HG02840 (cell line): ENCODE measurements at regions not wholly inside any gene's neighbourhood (a gene's known extent, or its start where the extent isn't known, plus 50 kb on each side); places are given as distances from the start of the nearest gene placed in this dataset.
"Not testable (repeated sequence)": the region's sequence is repeated elsewhere in the genome, so short reads cannot be mapped to it uniquely, and the experiment has no call there.

Experiments used
- ATAC-seq: cut with Tn5 transposase; IDR thresholded peaks from one replicate; pipeline ENCODE4 v1.9.1; 2021; ENCODE audit warnings: mild to moderate bottlenecking, moderate library complexity, moderate number of reproducible peaks; ENCODE audit not compliant: unreplicated experiment, low FRiP score

DNA sequence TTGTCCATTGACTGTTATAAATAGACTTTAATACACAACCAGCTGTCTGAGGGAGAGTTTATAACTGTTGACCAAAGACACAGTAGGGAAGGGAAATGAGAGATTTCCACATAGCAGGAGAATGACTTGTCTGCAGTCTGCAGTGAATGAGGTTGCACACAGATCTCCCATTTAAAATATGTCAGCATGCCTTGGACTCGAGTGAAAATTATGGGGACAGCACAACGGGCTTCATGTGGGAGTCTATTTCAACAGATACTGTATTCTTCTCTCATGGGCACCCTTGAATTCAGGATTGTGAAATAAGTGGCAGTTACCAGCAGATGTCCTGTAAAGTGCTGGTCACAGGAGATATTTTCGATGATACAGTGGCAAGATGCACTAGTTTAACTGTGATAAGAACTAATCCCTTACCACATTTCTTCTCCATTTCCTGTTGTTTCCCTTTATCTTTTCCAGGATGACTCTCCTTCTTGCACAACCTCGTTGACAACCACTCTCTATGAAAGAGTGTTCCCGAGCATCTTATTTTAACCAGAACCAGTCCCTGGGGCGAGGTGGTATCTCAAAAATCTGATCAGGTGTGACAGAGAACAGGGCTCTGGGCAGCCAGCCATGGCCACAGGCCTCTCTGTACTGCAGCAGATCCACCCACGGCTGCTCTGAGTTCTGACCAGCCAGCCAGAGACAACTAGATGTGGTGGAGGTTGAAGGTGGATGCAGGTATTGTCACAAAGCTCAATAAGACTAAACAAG is 51.5 kb upstream of the MAP3K1 start:
- ATAC-seq, result no peak

DNA sequence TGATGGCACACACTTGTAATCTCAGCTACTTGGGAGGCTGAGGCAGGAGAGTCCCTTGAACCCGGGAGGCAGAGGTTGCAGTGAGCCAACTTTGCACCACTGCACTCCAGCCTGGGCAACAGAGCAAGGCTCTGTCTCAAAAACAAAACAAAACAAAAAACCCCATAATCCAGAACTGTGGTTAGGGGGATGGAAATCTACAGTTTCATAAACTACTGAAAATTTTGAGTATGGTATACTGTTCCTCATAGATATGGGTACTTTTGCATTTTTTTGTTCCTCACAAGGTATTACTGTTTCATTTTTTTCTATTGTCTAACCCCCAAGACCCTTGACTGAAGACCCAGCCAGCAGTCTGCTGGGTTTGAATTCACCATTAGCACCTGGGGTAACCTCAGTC is 52.2 kb upstream of the MAP3K1 start:
- no peak for ATAC-seq

DNA sequence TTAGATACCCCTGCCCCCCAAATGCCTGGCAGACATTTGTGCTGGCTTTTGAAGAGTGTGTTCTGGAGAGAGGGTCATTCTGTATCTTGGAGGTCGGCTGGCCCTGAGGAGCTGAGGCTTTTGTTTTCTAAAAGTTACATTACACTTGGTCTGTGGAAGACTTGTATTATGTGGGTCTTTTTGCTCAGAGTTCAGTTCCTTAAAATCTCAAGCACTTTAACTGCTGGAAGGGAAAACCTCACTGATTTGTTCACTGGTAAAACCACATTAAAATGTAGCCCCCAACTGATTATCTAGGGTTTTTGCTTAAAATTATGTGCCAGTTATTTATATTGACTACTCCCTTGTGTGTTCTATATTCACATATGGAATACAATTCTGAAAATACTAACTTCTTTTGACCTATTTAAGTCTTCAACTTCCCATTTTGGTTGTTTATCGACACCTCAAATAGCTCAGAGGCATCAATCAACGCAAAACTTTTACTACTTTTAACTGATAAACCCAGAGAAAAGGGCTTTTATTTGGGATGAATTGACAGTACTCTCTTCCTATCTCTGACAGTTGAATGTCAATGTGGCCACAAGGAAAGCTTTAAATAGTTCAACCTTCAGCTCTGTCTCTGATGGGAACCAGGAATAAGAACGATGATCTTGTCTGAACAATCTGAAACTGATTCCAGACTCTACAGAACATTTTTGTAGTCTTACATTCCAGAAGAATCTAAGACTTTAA is 54.0 kb upstream of the MAP3K1 start:
- ATAC-seq, result no peak

DNA sequence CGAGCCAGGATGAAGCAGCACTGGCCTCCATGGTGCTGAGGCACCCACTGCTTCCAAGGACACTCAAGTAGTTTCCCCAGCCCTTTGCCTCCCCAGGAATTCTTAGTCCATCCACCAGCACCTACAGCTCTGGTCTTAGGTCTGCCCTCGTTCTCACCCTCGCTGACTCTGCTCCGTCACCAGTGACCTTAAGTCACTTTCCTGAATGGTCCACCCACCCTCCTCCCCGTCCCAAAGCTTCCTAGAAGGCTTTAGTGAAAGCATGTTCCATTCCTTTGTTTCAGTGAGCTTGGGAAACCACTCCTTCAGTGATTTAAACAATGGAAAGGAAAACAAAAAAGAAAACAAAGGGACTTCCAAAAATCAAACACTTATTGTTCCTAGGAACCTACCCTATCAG is 54.6 kb upstream of the MAP3K1 start:
- no peak for ATAC-seq

DNA sequence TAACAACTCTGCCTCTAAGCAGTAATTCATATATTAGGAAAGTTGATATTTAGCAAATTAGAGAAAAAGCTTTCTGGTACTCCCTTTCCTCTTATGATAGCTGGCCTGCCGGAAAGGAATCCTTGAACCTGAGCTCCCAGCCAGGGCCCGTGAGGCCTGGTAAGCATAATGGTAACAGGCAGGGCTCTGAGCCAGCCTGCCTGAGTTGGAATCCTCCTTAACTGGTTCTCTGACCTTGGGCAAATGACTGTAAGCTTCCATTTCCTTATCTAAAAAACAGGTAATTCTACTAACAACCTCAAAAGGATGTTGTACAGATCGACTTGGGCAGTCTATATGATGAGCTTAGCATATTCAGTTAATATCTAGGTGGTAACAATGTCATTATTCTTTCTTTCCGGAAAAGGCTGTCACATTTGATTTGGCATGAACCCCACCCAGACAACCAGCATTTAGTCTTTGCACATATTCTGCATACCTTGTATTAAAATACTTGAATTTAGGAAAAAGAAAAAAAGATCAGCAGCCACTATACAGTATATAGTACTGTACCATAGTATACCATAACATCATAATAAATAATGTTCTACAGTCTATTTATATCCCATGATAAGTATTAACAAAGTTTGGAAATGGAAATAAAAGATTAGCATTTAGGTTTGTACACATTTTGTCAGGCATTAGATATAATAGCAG is 55.7 kb upstream of the MAP3K1 start:
- ATAC-seq, result no peak

DNA sequence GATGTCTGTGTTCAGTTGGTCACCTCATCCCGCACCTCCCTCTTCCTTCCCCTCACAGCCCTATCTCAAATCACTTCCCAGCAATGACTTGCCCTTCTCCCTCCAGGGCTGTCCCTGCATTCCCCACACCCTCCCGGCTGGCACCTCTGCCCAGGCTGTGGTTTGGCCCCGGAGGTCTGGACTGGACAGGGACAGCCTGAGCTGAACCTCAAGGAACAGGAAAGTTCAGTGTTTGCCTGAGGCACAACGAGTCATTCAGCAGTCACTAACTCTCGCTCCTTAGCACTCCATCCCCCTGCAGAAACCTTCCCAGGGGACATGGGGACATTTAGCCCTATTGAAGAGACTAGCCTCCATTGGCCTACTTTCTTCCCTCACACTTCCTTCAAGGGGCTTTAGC is 58.3 kb upstream of the MAP3K1 start:
- no peak for ATAC-seq

DNA sequence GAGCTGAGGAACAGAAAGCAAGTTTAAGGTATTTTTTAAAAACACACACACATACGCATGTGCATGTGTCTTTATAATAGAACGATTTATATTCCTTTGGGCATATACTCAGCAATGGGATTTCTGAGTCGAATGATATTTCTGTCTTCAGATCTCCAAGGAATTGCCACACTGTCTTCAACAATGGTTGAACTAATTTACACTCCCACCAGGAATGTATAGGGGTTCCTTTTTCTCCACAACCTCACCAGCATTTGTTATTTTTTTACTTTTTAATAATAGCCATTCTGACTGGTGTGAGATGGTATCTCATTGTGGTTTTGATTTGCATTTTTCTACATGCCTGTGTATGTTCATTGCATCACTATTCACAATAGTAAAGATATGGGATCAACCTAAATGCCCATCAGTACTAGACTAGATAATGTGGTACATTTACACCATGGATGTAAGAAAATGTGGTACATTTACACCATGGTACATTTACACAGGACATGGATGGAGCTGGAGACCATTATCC is 60.3 kb upstream of the MAP3K1 start:
- no peak for ATAC-seq

DNA sequence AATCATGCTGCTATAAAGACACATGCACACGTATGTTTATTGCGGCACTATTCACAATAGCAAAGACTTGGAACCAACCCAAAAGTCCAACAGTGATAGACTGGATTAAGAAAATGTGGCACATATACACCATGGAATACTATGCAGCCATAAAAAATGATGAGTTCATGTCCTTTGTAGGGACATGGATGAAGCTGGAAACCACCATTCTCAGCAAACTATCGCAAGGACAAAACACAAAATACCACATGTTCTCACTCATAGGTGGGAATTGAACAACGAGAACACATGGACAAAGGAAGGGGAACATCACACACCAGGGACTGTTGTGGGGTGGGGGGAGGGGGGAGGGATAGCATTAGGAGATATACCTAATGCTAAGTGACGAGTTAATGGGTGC is 61.8 kb upstream of the MAP3K1 start:
- ATAC-seq, result not testable (repeated sequence)

DNA sequence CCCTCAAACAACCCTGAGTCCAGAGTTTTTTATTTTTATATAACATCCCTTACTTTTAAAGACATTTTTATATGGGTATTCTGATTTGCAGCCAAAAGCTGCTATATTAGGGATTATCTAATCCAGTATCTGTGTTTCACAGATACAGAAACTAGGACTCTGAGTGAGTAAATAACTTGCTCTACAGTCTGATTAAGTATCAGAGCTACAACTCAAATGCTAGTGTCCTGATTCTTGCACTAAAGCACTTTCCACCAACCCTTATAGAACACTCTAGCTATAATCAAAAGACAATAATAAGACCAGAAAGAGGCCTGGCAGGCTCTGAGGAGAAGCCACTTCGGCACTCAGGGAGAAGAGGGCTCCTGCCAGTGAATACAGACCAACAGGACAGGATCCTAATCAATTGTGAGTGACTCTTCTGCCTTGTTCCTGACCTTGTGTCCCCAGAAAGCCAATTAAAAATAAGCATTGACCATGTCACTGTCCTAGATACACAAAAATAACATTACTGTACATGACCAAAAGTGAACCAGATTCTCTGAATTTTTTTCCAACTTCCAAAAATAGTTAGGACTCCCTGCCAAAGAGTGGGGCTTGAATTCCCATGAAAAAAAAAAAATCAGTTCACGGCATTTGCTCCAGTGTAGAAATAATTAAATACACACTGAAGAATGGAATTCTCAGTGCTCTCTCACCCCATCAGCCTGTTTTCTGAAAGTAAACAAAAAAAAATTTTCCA is 63.6 kb upstream of the MAP3K1 start:
- no peak for ATAC-seq

DNA sequence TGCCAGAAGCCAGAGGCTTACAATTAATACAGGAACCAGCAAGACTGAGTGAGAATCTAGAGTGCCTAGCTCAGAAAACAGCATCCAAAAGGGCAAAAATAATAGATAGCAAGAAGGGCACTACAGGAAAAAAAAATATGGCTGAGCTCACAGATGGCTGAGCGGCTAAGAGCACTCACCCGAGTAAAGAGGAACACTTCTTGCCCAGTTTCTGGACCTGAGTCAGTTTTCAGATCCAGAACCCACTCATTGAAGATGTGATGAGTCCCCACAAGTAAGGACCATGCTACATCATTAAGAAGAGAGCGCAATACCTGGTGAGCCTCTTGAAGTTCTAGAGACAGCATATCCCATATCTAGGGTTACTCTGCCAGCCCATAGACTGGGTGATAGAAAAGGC is 65.5 kb upstream of the MAP3K1 start:
- no peak for ATAC-seq

DNA sequence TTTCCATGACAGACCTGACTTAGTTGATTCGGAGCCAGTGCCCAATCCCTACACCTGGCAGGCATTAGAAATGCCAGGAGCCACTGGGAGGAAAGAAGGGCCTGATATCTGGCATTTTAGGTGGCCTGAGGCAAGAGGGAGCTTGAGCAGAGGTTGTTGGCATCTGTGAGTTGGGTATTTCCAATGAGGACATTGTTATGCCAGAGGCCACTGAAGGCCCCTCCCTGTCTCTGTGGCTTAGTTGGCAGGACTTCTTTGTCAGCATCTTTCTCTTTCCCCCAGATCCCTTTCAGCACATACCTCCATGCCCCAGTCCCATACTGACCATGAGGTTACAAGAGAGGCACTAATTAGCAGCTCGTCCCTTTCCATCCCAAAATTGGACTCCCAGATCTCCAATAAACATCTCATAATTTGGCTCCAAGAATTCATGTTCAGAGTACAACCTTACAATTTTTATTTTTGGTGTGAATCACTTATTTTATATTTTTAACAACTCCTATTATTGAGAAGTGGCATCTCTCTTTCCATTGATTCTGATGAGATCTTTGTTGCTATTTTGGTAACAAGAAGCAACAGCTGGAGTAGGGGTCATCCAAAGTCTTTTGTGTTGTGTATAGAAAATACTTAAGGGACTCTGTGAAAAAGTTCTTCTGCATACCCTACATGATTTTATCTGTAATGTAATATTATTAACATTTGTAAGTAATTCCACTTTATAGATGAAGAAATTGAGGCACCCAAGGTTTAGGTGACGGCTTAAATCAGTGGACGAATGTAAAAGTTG is 68.6 kb upstream of the MAP3K1 start:
- ATAC-seq, result no peak

DNA sequence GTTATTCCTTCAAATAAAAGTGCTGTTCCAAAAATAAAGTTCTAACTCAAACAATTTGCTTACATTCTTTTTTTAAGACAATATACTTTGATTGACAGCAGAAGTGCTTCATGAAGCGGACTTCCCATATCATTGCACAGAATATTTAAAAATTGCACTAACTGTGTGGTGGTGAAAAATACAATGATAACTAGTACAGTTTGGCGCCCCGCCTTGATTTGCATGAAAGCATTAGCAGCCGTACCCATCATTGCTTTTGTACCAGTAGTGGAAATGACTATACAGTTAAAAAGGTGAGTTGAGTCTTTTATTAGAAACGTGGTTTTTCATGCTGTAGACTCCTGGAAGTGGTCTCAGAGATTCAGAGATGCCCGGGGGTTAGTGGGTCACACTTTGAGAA is 69.5 kb upstream of the MAP3K1 start:
- no peak for ATAC-seq

DNA sequence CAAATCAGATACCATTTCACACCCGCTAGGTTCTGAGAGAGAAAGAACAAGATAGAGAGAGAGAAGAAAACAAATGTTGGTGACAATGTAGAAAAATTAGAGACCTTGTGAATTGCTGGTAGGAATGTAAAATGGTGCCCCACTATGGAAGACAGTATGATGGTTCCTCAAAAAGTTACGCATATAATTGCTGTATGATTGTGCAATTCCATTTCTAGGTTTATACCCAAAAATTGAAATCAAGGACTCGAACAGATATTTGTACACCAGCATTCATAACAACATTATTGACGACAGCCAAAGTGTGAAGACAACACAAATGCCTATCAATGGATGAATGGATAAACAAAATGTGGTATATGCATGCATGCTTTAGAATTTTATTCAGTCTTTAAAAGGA is 74.5 kb upstream of the MAP3K1 start:
- ATAC-seq, result no peak

DNA sequence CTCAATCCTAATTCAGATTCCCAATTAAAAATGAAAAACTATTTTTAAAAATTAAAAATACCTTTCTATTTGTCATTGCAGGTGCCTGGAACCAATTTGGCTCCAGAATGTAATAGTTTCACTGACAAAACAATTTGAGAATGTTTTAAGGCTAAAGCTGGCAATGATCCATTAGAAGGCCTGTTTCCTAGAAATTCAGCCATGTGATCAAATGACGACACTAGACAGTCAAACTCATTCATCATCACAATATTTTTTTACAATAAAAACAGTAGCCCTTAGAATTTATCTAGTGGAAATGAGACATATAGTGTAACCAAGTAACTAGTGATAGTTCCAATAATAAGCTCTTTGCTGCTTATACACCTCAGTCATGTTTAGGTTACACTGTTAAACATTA is 75.4 kb upstream of the MAP3K1 start:
- no peak for ATAC-seq

DNA sequence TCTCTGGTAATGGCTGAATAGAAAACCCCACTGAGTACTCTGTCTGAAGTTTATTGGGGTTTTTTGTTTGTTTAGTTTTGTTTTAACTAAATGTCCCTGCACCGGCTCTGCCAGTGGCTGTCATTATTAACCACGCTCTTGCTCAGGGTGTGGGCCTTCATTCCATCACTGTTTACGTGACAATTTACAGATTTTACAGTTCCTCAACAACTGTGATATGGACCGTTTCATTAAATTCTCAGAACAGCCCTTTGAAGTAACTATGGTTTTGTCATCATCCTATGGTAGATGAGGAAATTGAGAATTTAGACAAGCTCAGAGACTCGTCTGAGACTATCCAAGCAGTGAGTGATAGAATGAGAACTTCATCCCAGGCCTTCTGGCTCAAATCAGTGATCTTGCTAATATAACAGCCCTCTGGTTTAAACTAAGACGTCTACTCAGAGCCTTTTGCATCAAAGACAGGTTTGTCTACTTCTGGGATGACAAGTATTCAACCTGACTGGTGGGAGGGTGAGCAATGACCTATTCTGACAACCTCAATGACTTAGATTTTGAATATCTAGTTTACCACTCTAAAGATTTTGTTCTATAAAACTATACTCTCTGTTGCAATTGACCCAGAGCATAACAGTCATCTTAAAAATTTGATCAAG is 77.3 kb upstream of the MAP3K1 start:
- ATAC-seq, result no peak

DNA sequence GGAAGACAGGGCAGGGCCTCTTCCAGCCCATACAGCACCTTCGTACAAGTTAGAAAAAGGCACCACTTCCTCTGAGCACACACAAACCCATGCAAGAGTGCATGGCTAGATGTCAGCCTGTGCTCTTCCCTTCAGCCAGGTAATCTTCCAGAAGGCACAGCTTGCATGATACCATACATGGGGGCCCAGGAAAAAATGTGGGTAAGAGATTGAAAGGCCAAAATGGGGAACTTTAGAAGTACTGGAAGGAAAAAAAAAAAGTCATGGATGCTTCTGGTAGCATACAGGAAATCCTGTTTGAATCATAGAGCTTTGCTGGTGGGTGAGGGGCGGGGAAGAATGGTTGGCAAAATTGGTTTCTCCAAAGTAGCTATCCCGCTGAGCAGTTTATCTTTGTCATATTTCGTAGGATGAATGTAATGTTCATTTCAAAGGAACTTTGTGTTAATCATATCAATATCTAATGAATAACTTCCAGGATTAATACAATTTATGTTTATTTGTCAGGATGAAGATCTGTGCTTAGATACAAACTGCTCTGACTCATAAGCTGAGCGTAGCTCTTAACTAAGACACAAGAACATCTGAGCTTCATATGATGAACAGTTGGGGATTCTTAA is 78.2 kb upstream of the MAP3K1 start:
- ATAC-seq, result no peak

DNA sequence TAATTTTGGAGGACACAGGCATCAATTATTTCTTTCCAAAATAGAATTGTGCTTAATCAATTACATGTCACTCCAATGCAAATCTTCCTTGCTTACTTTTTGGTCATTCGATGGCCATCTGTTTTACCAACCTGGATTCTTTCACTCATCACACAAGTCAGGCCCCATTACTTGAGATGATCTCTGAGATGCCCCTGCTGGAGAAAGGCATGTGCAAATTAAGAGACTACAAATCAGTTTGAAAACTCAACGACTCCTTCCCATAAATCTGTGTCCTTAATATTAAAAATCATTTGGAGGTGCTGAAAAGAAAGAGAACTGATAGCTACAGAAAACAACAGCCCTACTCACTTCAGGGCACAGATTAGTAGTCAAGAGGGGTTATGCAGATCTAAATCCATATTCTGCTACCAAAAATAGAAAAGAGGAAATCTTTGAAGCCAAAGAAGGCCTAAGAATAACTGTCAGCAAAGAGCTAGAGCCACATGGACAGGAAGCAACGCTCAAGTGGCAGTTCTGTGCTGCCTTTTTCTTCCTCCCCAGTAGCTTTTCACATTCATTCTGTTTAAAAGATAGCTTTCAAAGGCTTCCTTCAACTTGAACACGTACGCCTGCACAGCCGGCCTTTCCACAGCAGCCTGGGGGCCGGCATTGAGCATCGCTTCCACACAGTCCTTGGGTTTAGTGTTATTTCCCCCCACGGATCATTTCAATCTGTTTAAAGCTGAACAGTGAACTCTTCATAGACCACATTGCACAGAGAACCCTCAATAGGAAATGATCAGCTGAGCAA is 79.3 kb upstream of the MAP3K1 start:
- ATAC-seq, result no peak

DNA sequence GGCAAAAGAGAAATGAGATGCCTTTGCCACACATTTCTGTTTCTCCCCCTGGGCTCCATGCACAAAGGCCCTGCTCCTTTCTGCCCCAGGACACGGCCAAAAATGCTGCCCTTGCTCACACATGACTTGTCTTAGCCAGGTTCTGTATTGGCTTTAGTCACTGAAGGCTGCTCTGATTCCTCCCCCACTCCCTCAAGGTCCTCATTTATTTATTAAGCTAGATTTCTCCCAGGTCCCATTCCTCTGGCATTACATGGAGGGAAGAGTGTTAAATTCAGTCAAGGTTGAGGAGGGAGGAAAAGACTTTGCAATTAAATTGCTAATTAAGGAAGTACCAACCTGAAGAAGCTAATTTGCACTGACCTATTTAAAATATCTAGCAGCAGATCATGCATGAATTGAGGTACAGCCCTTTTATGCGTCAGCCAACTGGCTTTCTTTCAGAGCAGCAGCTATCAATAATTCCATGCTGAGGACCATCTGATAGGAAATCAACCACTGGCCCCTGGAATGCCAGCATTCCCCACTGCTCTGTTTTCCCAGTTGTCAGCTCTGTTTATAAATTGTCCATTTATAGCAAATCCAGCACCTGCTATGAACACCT is 81.2 kb upstream of the MAP3K1 start:
- no peak for ATAC-seq
